ENCODE measurements at regions not wholly inside any gene's neighbourhood (a gene's known extent, or its start where the extent isn't known, plus 50 kb on each side); places are given as distances from the start of the nearest gene placed in this dataset.
"Not testable (repeated sequence)": the region's sequence is repeated elsewhere in the genome, so short reads cannot be mapped to it uniquely, and the experiment has no call there.

DNA sequence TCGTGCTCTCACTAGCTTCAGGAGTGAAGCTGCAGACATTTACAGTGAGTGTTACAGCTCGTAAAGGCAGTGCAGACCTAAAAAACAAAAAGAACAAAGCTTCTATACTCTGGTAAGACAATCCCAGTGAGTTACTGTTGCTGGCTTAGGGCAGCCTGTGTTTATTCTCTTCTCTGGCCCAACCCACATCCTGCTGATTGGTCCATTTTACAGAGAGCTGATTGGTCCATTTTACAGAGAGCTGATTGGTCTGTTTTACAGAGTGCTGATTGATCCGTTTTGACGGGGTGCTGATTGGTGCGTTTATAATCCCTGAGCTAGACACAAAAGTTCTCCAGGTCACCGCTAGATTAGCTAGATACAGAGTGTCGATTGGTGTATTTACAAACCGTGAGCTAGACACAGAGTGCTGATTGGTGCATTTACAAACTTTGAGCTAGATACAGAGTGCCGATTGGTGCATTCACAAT, 158.0 kb downstream of the KLRB1 start:
- H3K27me3 Mint-ChIP-seq (ENCODE audit: low read depth); H3K9me3 Mint-ChIP-seq; H3K36me3 Mint-ChIP-seq (ENCODE audit: low read depth); DNase-seq (ENCODE audit: low read depth, low spot score); H3K27ac Mint-ChIP-seq (ENCODE audit: unreplicated experiment): not testable (repeated sequence)
- peak overlapping the region; percentile 99 for H3K4me3 Mint-ChIP-seq
- H3K4me1 Mint-ChIP-seq: peaks cover 25% of the 10 kb centered on the region

DNA sequence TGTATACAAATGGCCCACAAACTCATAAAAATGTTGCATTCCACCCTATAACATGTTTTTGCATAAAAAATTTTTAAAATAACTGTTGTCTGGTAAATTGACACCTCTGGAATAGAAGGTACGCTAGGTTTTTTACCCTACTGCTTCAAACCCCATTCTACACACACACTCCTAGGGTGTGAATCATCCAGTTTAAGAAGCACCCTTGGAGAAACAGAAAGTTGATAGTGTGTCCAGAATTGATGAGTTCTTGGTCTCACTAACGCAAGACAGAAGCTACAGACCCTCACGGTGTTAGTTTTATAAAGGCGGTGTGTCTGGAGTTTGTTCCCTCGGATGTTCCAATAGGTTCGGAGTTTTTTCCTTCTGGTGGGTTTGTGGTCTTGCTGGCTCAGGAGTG, 158.5 kb downstream of the KLRB1 start:
- no peak for DNase-seq (ENCODE audit: low read depth, low spot score)
- TF ChIP-seq, protein P1, sequence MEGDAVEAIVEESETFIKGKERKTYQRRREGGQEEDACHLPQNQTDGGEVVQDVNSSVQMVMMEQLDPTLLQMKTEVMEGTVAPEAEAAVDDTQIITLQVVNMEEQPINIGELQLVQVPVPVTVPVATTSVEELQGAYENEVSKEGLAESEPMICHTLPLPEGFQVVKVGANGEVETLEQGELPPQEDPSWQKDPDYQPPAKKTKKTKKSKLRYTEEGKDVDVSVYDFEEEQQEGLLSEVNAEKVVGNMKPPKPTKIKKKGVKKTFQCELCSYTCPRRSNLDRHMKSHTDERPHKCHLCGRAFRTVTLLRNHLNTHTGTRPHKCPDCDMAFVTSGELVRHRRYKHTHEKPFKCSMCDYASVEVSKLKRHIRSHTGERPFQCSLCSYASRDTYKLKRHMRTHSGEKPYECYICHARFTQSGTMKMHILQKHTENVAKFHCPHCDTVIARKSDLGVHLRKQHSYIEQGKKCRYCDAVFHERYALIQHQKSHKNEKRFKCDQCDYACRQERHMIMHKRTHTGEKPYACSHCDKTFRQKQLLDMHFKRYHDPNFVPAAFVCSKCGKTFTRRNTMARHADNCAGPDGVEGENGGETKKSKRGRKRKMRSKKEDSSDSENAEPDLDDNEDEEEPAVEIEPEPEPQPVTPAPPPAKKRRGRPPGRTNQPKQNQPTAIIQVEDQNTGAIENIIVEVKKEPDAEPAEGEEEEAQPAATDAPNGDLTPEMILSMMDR (conservative IDR thresholded peaks at IDR 0.05): no peak
- H3K36me3 Mint-ChIP-seq (ENCODE audit: low read depth): peaks cover 2% of the 10 kb centered on the region
- peak overlapping the region; percentile 99 for H3K4me3 Mint-ChIP-seq
- peaks cover 3% of the 10 kb centered on the region for H3K9me3 Mint-ChIP-seq
- peaks cover 22% of the 10 kb centered on the region for H3K4me1 Mint-ChIP-seq
- no peak overlapping the region for H3K27ac Mint-ChIP-seq (ENCODE audit: unreplicated experiment)
- no peaks in the 10 kb centered on the region for H3K27me3 Mint-ChIP-seq (ENCODE audit: low read depth)

DNA sequence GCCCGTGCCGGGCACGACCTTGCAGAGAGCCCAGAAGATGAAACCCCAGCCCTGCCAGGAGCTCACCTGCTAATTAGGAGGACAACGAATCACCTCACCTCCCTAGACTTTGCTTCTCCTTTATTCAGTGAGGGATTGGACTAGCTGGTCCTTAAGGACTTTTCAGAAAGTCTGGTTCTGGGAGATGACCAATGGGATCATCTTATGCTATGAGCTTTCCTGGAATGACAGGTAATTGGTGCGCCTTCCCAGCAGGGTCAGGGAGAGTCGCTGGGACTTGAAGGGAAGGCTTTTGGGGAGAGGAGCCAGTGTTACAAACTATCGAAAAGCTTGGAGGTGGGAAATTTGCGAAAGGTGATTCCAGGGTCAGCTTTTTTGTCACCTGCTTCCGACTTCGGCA, 159.1 kb downstream of the KLRB1 start:
- DNase-seq (ENCODE audit: low read depth, low spot score); H3K9me3 Mint-ChIP-seq; H3K27me3 Mint-ChIP-seq (ENCODE audit: low read depth); H3K36me3 Mint-ChIP-seq (ENCODE audit: low read depth); H3K27ac Mint-ChIP-seq (ENCODE audit: unreplicated experiment): not testable (repeated sequence)
- Mint-ChIP-seq H3K4me3 (peak overlapping the region; percentile 99), H3K4me1 (peaks cover 21% of the 10 kb centered on the region)

DNA sequence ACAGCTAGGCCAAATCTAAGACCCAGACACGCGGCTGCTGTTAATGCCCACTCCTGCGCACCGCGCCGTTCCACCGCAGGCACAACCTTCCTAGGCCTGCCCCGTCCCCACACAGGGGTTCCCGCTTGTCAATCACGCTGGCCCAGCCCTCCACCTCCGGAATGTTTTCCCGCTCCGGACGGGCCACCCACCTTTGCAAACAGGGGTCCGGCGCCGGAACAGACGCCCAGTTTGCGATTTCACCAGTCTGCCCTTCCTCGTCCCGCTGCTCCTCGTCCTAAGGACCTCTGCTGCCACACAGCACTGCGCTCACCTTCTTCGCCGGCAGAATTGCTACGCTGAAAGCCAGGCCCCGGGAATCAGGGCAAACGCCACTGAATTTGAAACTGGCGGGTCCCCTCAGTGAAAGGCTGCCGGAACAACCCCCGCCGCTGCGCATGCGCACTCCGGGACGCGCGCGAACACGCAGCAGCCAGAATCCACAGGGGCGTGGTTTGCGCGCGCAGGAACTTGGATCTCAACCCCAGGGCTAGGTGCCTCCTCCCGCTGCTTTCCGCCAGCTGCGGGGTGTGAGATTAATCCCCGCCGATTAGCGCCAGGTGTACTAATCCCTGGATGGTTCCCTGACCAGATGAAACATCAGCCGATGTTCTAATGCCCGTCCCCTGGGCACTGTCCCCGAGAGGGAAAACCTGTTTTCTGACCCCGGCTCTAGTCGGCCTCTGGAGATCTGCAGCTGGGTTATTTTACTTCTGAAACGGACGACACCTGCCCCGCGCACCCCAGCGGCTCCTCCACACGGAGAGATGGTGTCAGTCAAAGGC, 159.7 kb downstream of the KLRB1 start:
- H3K4me1 Mint-ChIP-seq: peaks cover 21% of the 10 kb centered on the region
- peak; percentile 75 for DNase-seq (ENCODE audit: low read depth, low spot score)
- H3K36me3 Mint-ChIP-seq (ENCODE audit: low read depth); H3K9me3 Mint-ChIP-seq; H3K27me3 Mint-ChIP-seq (ENCODE audit: low read depth): not testable (repeated sequence)
- peak overlapping the region; percentile 99 for H3K27ac Mint-ChIP-seq (ENCODE audit: unreplicated experiment)
- H3K4me3 Mint-ChIP-seq: peak overlapping the region; percentile 99

DNA sequence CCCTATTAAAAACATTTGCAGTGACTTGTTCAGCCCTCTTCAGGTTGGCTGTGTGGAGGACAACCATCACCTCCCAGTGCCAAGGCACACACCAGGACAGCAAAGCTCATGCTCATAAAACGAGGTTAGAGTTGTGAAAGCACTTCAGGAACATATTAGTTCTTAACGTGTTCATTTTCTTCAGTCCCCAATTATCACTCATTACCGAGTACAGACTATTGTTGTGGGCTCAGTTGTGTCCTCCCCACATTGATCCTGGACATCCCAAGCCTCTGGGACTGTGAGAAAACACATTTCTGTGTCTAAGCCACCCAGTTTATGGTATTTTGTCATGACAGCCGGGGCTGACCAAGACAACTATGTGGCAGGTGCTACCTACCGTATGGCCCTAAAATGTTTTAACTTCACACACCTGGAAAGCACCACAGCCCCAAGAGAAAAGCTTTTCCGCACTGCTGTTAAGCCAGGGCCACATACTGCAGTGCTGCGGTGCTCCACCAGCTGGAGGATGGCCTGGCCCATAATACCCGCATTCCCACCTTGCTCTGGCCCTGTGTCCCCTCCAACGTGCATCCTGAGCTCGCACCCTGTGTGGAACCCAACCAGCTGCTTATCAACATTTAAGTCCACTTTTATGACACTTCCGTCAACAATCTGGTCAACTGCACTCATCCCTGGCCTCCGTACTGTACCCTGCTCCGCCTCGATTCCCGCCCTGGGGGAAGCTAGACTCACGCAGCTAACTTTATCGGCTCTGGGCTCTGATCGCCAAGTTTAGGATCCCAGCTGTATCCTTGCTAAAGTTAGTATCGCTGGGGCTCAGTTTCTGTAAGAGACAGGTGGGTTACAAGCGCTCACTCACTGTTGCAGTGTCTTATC, 160.6 kb downstream of the KLRB1 start:
- H3K27me3 Mint-ChIP-seq (ENCODE audit: low read depth): not testable (repeated sequence)
- peak overlapping the region; percentile 87 for H3K27ac Mint-ChIP-seq (ENCODE audit: unreplicated experiment)

DNA sequence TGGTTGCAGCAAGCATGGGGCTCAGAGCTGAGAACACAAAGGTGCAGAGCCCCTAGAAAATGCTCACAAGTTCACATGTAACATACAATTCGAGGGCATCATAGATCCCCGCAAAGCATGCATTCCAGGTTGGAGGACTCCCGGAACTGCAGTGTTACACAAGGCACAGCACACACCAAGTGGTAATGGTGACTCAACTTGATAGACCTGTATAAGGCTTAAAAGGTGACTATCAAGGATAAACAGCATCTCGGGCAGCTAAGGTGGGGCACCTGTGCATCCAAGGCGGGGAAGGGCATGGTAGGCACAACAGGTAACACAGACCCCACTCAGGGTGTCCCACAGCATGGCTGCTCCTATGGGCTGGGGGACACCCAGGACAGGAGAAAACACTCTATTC, 167.3 kb downstream of the KLRB1 start:
- not testable (repeated sequence) for DNase-seq (ENCODE audit: low read depth, low spot score); H3K27me3 Mint-ChIP-seq (ENCODE audit: low read depth); H3K4me1 Mint-ChIP-seq; H3K9me3 Mint-ChIP-seq; H3K4me3 Mint-ChIP-seq; H3K27ac Mint-ChIP-seq (ENCODE audit: unreplicated experiment); H3K36me3 Mint-ChIP-seq (ENCODE audit: low read depth)

More for the DNA sequence above, 160.6 kb downstream of the KLRB1 start:
- Mint-ChIP-seq H3K4me3 (peak overlapping the region; percentile 99), H3K4me1 (peaks cover 21% of the 10 kb centered on the region)
- DNase-seq (ENCODE audit: low read depth, low spot score); H3K36me3 Mint-ChIP-seq (ENCODE audit: low read depth); H3K9me3 Mint-ChIP-seq: not testable (repeated sequence)

DNA sequence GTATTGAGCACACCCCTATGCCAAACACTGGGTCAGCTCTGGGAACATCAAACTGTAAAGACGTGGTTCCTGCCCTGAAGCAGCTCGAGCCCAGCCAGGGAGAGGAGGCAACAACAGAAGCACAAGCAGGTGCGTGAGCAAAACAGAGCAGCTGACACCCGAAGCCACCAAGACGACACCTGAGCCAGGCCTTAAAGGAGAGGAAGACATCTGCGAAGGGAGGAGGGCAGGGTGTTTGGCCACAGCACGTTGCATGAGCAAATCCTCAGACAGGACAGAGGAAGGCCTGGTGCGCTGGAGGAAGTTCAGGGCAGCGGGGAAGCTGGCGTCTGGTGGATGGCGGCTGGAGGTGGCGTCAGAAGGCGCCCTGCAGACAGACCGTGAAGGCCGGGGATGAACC, 172.0 kb downstream of the KLRB1 start:
- not testable (repeated sequence) for DNase-seq (ENCODE audit: low read depth, low spot score); H3K4me1 Mint-ChIP-seq; H3K9me3 Mint-ChIP-seq; H3K27ac Mint-ChIP-seq (ENCODE audit: unreplicated experiment); H3K27me3 Mint-ChIP-seq (ENCODE audit: low read depth); H3K36me3 Mint-ChIP-seq (ENCODE audit: low read depth); H3K4me3 Mint-ChIP-seq

DNA sequence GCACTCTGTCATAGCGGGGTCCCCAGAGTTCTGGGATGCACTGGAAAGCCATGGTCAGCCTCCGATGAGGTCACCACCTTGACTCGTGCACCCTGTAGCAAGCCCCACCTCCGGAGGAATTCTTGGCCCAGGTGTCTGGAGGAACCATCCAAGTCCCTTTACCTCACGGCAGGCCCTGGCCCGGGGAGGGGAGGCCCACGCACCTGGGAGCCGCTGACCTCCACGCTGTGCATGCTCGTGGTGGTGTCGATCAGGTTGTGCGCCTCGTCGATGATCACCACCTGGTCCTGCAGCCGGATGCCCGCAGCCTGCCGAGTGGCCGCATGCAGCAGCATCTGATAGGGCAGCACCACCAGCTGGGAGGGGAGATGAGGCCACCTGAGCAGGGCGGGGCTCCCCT, 177.3 kb downstream of the KLRB1 start:
- H3K9me3 Mint-ChIP-seq; H3K27me3 Mint-ChIP-seq (ENCODE audit: low read depth); DNase-seq (ENCODE audit: low read depth, low spot score); H3K4me3 Mint-ChIP-seq; H3K4me1 Mint-ChIP-seq; H3K27ac Mint-ChIP-seq (ENCODE audit: unreplicated experiment); H3K36me3 Mint-ChIP-seq (ENCODE audit: low read depth): not testable (repeated sequence)

DNA sequence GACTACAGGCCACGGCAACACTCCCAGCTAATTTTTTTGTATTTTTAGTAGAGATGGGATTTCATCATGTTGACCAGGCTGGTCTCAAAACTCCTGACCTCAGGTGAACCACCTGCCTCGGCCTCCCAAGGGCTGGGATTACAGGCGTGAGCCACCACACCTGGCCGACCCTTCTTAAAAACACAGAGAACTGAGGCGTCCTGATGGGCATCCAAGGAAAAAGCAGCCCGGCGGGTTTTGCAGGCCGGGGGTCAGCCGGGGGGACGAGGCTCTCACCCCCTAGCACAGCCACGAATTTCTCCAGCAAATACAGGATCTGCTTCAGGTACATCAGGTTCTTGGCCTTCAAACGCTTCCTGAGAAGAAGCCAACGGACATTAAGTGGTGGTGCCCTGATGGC, 178.9 kb downstream of the KLRB1 start:
- not testable (repeated sequence) for H3K9me3 Mint-ChIP-seq; H3K4me3 Mint-ChIP-seq; H3K4me1 Mint-ChIP-seq; H3K27me3 Mint-ChIP-seq (ENCODE audit: low read depth); H3K36me3 Mint-ChIP-seq (ENCODE audit: low read depth); DNase-seq (ENCODE audit: low read depth, low spot score); H3K27ac Mint-ChIP-seq (ENCODE audit: unreplicated experiment)

DNA sequence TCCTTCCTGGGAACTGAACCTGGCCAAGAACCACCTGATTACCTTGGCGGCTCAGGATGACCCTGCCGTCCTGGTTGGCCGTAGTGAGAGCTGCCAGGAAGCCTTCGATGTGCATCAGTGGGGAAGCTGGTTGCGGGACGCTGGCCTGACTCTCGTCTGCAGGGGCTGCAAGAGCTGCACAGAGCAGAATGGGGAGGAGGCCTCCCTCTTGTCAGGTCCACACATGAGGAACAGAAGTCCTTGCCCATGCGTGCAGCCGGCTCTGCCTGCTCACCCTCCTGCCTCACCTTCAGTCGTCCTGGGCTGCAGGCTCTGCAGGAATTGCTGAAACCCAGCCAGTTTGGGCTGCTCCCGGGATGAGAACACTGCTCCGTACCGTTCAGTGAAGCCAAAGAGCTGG, 182.3 kb downstream of the KLRB1 start:
- not testable (repeated sequence) for H3K36me3 Mint-ChIP-seq (ENCODE audit: low read depth); H3K27me3 Mint-ChIP-seq (ENCODE audit: low read depth); DNase-seq (ENCODE audit: low read depth, low spot score); H3K27ac Mint-ChIP-seq (ENCODE audit: unreplicated experiment); H3K9me3 Mint-ChIP-seq; H3K4me3 Mint-ChIP-seq; H3K4me1 Mint-ChIP-seq

DNA sequence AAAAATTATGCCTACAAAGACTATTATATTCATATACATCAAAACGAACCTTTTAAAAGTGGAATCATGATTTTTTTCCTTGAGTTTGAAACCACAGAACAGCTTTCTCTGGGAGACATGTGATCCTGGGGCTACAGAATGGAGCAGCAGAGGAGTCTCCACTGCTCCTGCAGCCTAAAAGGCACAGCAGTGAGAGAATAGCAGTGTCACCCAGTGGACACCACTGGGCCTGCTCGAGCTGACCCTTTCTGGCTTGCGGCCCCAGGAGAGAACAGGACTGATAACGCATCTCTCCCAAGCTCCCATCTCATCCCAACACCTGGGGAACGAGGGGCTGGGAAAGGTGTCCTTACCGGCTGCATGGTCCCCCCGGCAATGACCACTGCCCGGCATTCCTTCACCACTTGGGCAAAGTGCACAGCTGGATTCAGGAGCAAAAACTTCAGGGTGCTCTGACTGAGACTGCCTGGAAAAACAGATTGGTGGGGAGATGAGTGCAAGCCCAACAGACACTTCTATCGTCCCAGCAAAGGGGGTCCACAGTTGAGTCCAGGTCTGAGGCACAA, 183.5 kb downstream of the KLRB1 start:
- not testable (repeated sequence) for H3K36me3 Mint-ChIP-seq (ENCODE audit: low read depth); H3K4me1 Mint-ChIP-seq; DNase-seq (ENCODE audit: low read depth, low spot score); H3K27ac Mint-ChIP-seq (ENCODE audit: unreplicated experiment); H3K4me3 Mint-ChIP-seq; H3K9me3 Mint-ChIP-seq; H3K27me3 Mint-ChIP-seq (ENCODE audit: low read depth)

DNA sequence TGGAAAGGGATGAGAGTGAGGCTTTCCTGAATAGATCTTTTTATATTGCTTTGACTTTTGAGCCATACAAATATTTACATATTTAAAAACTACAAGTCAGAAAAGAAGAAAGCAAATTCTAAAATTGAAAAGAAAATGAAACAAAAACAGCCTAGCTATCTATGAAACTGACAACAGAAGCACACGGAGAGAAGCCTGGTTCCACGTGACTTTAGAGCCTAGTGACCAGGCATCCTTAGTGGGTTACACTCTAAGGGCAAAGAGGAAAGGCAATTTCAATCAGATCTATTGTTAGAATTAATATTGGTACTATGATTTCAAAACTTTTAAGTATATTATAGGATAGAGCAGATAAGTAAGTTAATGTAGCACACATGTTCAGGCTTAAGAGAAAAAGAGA, 185.0 kb downstream of the KLRB1 start:
- not testable (repeated sequence) for H3K27me3 Mint-ChIP-seq (ENCODE audit: low read depth); H3K4me1 Mint-ChIP-seq; H3K9me3 Mint-ChIP-seq; H3K27ac Mint-ChIP-seq (ENCODE audit: unreplicated experiment); H3K36me3 Mint-ChIP-seq (ENCODE audit: low read depth); DNase-seq (ENCODE audit: low read depth, low spot score); H3K4me3 Mint-ChIP-seq

Data from neural crest cell (in vitro differentiated cells).